NCI-H748 treated with DMSO at 0.1 percent for 48 hours (cell line): ENCODE measurements at regions not wholly inside any gene's neighbourhood (a gene's known extent, or its start where the extent isn't known, plus 50 kb on each side); places are given as distances from the start of the nearest gene placed in this dataset.
"Not testable (repeated sequence)": the region's sequence is repeated elsewhere in the genome, so short reads cannot be mapped to it uniquely, and the experiment has no call there.

Experiments used
- DNase-seq: peaks from one replicate; lab custom pipeline; 2025; lab: John Stamatoyannopoulos, UW

DNA sequence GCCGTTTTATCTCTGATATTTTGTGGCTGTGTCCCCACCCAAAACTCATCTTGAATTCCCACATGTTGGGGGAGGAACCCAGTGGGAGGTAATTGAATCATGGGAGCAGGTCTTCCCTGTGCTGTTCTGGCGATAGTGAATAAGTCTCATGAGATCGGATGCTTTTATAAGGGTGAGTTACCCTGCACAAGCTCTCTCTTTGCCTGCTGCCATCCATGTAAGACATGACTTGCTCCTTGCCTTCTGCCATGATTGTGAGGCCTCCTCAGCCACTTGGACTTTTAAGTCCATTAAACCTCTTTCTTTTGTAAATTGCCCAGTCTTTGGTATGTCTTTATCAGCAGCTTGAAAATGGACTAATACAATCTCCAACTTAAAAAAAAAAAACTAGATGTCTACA, 502.8 kb downstream of the TFAP2B start:
- not testable (repeated sequence) for DNase-seq

- DNase-seq = no peak
Measured at GRCh38 chr6:51322505-51322904, 503.8 kb downstream of the TFAP2B start.

- no peak for DNase-seq
Measured at GRCh38 chr6:51323056-51323455, 504.4 kb downstream of the TFAP2B start.

DNA sequence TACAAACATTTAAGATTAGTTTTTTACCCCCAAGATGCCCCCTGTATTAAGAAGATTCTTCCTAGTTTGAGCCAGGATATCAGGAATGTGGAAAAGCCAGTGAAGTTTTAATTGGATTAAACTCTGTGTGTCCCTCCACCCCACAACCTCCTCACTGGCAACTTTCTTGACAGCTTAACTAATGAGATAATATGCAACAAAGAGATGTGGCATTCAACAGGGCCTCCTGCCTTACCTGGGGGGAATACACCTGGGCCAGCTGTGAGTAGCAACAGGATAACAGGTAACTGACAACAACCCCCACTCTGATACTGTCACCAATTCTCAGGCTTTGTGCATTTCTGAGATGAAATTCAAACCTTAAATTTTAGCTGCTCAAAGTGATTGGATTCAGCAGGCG, 512.3 kb downstream of the TFAP2B start:
- no peak for DNase-seq

DNA sequence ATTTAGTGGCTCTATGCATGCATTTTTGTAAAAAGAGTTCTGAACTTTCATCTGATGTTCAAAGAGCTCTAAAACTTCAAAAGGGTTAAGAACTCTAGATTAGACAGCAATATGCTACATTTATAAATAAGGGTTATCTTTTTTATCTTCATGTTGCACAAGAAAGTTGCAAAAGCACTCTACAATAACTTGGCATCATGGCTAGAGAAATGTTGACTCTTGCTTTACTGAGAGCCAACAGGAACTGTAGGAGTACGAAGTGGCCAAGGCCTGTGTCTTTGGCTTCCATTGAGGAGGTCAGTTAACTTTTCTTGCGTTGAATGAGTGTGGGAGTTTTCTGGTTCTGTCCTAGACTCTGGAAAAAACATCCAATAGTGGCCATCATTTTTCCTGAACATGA, 516.9 kb downstream of the TFAP2B start:
- no peak for DNase-seq

DNA sequence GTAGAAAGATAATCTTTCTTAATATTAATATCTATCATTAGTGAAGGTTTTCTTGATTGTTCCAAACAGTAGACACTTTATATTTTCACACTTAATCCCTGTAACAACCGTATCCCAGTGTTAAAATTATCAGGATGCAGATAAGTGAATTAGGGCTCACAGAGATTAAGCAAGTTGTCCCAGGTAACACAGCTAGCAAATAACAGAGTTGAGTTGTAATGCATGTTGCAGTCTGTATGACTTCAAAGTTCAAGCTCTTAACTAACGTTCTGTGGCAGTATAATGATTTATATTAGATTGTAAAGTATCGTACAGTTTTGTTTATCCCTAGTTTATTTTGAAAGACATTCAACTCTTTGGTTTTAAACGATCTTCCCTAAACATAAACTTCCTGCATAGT, 517.5 kb downstream of the TFAP2B start:
- DNase-seq = no peak

DNA sequence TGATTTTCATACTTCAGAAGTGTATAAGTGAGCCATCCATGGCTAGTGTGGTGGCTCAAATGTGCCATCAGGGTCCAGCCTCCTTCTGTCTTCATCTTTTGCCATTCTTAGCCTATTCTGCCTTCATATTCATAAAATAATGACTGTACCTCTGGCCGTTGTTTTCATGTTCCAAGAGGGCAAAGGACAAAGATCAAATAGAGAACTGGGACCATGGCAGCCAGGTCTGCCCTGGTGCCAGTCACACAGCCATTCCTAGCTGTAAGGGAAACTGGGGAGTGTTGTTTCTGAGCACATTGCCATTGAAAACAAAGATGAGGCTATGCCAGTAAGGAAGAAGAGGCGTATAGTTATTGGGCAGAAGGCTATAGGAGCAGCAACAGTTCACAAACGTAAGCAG, 518.6 kb downstream of the TFAP2B start:
- no peak for DNase-seq

- DNase-seq = no peak
Measured at GRCh38 chr6:51339108-51339507, 520.4 kb downstream of the TFAP2B start.

GRCh38 chr6:51339728-51340127, 521.1 kb downstream of the TFAP2B start:
- no peak for DNase-seq

DNA sequence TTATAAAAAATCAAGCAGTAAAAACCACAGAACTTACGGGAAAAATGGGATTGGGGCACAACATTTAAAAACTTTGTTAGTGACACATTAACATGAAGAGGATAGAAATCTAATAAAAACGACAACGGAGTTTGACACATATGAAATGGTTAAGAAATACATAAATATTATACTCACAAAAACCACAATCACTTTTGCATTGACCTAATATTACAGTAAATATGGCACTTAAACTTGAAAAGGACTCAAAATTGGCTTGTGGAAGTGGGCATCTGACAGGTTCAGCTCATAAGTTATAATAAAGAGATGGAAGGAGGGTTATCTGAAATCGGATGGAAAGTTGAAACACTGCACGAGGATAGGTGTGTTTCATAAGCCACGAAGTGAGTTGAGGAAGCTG, 523.7 kb downstream of the TFAP2B start:
- no peak for DNase-seq

DNA sequence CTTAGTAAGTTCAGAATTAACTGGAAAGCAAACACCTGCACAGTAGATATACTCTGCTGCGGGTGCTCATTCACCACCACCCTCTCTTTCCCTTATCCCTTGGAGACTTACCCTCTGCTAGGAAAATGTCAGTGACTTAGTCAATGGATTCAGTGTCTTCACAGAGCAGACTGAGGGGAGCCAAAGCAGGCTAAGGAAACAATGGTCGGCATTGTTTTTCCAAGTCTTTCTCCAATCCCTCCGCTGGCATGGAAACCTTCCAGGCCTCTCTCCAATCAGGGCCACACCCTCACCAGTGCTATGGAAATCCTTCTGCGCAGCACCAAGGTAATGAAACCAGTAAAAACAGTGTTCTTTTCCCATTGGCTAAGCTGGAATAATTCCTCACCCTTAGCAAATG, 531.2 kb downstream of the TFAP2B start:
- DNase-seq = no peak

GRCh38 chr6:51350308-51350904, 531.7 kb downstream of the TFAP2B start:
- DNase-seq = no peak

DNA sequence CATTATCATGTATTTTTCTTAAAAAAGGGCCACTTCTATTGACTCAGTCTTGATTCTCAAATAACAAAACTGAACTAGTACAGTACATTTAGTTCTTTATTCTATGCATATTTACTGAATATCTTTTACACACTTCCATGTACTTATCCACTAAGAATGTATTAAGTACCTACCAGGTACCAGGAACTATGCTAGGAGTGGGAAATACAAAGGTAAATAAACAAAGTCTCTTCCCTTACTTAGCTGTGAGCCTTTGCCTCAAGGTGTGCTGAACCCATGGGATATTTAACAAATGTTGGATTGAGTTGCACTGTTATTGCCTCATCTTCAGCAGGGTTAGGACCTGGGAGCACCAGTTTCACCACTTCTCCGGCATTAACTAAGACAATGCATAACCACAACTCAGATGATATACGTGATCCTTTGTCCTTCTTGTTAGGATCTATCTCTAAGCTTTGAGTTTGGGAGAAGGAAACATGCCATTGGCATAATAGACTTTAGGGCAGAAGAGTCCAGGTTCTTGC, 533.9 kb downstream of the TFAP2B start:
- DNase-seq = no peak

GRCh38 chr6:51360287-51360686, 541.6 kb downstream of the TFAP2B start:
- DNase-seq = no peak

- DNase-seq = no peak
Measured at GRCh38 chr6:51365566-51365965, 546.9 kb downstream of the TFAP2B start.

- DNase-seq = no peak
Measured at GRCh38 chr6:51369485-51369884, 550.8 kb downstream of the TFAP2B start.

DNA sequence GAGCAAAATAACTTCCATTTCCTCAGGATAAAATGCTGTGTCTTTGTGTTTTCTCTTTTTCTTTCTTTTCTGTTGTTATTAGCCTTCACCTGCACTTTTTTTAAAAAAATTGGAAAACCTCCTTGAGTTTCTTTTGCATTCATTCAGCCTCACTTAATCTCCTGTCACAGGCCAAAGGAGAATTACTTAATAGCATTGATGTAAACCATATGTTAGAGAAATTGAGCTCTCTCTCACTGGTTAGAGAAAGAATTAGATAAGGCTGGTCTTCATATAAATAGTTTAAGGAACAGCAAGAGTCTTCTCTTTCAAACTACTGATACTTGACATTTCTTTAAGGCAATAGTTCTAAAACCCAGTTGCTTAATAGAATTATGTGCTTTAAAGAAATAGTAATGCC, 564.2 kb downstream of the TFAP2B start:
- DNase-seq = no peak

GRCh38 chr6:51384736-51385135, 566.1 kb downstream of the TFAP2B start:
- no peak for DNase-seq

- DNase-seq = no peak
Measured at GRCh38 chr6:51386347-51386836, 567.7 kb downstream of the TFAP2B start.

GRCh38 chr6:51387907-51388306, 569.2 kb downstream of the TFAP2B start:
- no peak for DNase-seq

DNA sequence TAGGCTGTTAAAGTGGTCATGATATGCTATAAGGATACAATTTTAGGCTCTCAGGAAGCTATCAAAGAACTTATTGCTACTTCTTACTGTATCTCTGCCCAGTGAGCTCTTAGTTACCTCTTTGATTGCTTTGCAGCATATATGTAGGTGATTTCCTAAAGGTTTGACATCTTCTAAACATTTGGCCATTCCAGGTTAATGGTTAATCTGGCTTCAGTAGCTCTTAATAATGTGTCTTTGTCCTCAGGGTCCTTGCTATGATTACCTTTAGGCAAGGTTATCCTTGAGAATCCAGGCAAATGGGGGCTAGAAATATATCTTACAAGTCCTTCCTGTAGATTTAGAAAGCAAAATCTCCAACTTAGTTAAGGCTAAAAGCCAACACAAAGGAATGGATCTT, 575.4 kb downstream of the TFAP2B start:
- no peak for DNase-seq

GRCh38 chr6:51396583-51396982, 577.9 kb downstream of the TFAP2B start:
- no peak for DNase-seq

DNA sequence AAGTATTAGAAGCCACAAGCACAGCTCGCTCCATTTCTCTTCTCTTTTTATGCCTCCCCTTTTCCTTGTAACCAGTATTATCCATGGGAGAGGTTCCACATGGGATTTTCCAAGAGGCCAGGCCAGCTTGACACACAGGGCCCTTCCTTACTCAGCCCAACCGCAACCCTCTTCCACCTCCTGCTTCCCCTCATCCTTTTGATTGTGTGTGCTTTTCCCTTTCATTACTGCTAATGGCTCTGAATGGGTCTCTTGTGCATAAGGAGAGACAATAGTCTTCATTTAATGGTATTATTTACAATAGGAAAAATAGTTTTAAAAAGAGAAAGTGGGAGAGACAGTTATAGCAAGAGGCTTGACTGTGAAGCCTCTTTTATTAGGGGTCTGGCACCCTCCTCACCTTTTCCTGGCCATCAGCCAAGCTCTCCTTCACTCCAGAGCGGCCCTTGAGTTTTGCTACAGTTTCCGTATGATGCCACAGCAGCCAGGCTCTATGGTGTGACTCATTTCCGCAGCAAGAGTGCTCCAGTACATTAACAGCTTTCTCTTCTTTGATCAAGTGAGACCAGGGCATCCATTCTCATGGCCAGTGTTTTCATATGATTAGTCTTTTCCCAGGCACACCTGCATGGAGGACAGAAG, 579.5 kb downstream of the TFAP2B start:
- DNase-seq = peak; percentile 98

- DNase-seq = no peak
Measured at GRCh38 chr6:51398793-51399192, 580.1 kb downstream of the TFAP2B start.
